ENCODE measurements at regions not wholly inside any gene's neighbourhood (a gene's known extent, or its start where the extent isn't known, plus 50 kb on each side); places are given as distances from the start of the nearest gene placed in this dataset.

- no TSS peak for BruUV-seq (replicated peaks)
- Histone ChIP-seq H3K36me3 (ENCODE audit: control insufficient read depth, insufficient read depth, low read length) (no peaks in the 10 kb centered on the region), H3K4me1 (ENCODE audit: control insufficient read depth, insufficient read depth, low read length) (no peaks in the 10 kb centered on the region), H3K9me3 (ENCODE audit: control insufficient read depth, insufficient read depth, low read depth, low read length) (no peaks in the 10 kb centered on the region), H3K27me3 (ENCODE audit: control insufficient read depth, insufficient read depth, low read length) (no peaks in the 10 kb centered on the region), H3K4me3 (ENCODE audit: low read depth in 2 of 2, low read length in 2 of 2) (no peak overlapping the region), H3K27ac (ENCODE audit: low read length) (no peak overlapping the region)
- ChIA-PET POLR2A (no interaction called here), CTCF (no interaction called here)
- ATAC-seq (no peak), DNase-seq (ENCODE audit: low read depth, low spot score) (no peak)
- intact Hi-C loops (cut with micrococcal nuclease; ENCODE audit: unreplicated experiment), result no loop called here
- TF ChIP-seq, protein P1, sequence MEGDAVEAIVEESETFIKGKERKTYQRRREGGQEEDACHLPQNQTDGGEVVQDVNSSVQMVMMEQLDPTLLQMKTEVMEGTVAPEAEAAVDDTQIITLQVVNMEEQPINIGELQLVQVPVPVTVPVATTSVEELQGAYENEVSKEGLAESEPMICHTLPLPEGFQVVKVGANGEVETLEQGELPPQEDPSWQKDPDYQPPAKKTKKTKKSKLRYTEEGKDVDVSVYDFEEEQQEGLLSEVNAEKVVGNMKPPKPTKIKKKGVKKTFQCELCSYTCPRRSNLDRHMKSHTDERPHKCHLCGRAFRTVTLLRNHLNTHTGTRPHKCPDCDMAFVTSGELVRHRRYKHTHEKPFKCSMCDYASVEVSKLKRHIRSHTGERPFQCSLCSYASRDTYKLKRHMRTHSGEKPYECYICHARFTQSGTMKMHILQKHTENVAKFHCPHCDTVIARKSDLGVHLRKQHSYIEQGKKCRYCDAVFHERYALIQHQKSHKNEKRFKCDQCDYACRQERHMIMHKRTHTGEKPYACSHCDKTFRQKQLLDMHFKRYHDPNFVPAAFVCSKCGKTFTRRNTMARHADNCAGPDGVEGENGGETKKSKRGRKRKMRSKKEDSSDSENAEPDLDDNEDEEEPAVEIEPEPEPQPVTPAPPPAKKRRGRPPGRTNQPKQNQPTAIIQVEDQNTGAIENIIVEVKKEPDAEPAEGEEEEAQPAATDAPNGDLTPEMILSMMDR (IDR thresholded peaks at IDR 0.05), result no peak
- TF ChIP-seq TCF7L2 (IDR thresholded peaks at IDR 0.05; ENCODE audit: low read depth, low read length), result no peak
- no peak for TF ChIP-seq POLR2AphosphoS5 (IDR thresholded peaks at IDR 0.05; ENCODE audit: low read depth, low read length)
- no peak for TF ChIP-seq SIN3A (IDR thresholded peaks at IDR 0.05; ENCODE audit: borderline replicate concordance, insufficient read depth, low read depth, low read length)
- TF ChIP-seq, protein P2, sequence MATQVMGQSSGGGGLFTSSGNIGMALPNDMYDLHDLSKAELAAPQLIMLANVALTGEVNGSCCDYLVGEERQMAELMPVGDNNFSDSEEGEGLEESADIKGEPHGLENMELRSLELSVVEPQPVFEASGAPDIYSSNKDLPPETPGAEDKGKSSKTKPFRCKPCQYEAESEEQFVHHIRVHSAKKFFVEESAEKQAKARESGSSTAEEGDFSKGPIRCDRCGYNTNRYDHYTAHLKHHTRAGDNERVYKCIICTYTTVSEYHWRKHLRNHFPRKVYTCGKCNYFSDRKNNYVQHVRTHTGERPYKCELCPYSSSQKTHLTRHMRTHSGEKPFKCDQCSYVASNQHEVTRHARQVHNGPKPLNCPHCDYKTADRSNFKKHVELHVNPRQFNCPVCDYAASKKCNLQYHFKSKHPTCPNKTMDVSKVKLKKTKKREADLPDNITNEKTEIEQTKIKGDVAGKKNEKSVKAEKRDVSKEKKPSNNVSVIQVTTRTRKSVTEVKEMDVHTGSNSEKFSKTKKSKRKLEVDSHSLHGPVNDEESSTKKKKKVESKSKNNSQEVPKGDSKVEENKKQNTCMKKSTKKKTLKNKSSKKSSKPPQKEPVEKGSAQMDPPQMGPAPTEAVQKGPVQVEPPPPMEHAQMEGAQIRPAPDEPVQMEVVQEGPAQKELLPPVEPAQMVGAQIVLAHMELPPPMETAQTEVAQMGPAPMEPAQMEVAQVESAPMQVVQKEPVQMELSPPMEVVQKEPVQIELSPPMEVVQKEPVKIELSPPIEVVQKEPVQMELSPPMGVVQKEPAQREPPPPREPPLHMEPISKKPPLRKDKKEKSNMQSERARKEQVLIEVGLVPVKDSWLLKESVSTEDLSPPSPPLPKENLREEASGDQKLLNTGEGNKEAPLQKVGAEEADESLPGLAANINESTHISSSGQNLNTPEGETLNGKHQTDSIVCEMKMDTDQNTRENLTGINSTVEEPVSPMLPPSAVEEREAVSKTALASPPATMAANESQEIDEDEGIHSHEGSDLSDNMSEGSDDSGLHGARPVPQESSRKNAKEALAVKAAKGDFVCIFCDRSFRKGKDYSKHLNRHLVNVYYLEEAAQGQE (IDR thresholded peaks at IDR 0.05; ENCODE audit: insufficient read depth in 1 of 2, low read depth in 2 of 2, low read length in 1 of 2), result no peak
- in situ Hi-C loops (cut with HindIII; ENCODE audit: low pct_unique_long_range_greater_than_20kb, low sequenced_read_pairs), result no loop called here
Measured at GRCh38 chr1:43039228-43040055, 80.8 kb upstream of the SLC2A1 start.

DNA sequence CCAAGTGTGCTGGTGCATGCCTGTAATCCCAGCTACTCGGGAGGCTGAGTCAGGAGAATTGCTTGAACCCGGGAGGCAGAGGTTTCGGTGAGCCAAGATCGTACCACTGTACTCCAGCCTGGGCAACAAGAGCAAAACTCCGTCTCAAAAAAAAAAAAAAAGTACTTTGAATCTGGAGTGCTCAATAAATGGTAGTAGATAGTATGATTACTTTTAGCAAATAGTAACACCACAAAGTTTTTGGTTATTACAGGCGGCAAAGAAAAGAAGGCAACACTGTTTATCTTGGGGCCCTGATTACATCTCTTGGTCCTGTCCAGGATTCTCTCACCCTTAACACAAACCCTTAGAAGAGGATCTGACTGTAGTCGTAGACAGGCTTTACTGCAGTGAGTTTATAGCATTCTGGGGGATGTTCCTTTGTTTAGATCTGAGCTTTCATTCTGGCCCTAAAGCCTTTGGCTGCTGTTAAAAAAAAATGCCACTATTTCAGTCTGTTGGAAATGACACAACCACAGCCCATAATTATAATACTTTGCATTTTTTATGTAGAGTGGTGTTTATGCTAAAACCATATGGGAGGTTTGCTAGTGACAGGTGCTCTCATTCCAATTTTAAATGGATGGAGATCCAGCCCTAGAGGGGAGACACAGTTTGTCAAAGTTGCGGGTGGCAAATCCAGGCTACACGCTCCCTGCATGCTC lies 79.7 kb upstream of the SLC2A1 start:
- intact Hi-C loops (cut with micrococcal nuclease; ENCODE audit: unreplicated experiment), result no loop called here
- H3K36me3 ChIP-seq (ENCODE audit: control insufficient read depth, insufficient read depth, low read length), result no peaks in the 10 kb centered on the region
- no TSS peak for BruUV-seq (replicated peaks)
- ChIA-PET POLR2A (no interaction called here), CTCF (no interaction called here)
- H3K9me3 ChIP-seq (ENCODE audit: control insufficient read depth, insufficient read depth, low read depth, low read length), result no peaks in the 10 kb centered on the region
- in situ Hi-C loops (cut with HindIII; ENCODE audit: low pct_unique_long_range_greater_than_20kb, low sequenced_read_pairs), result no loop called here
- H3K27ac ChIP-seq (ENCODE audit: low read length), result no peak overlapping the region
- DNase-seq (ENCODE audit: low read depth, low spot score), result no peak
- H3K4me1 ChIP-seq (ENCODE audit: control insufficient read depth, insufficient read depth, low read length), result no peaks in the 10 kb centered on the region
- H3K27me3 ChIP-seq (ENCODE audit: control insufficient read depth, insufficient read depth, low read length), result no peaks in the 10 kb centered on the region
- no peak for TF ChIP-seq TCF7L2 (IDR thresholded peaks at IDR 0.05; ENCODE audit: low read depth, low read length)
- no peak overlapping the region for H3K4me3 ChIP-seq (ENCODE audit: low read depth in 2 of 2, low read length in 2 of 2)
- ATAC-seq, result no peak

DNA sequence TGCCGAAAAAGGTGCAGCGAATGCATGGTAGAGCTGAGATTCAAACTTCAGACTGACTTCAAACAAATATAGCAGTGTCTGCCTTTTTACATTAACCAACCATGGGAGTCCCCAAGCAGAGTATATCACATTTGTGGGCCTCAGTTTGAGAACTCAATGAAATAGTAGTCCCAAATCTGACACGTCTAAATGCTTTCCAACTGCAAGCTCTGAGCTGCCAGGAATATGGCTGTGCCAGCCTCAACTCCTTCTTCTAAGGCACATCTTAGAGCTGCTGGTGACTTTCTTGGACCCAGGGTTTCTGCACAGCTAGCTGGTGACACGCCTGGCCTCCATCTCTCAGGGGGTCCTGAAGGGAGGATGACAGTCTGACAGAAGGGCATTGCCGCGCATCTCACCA lies 78.8 kb upstream of the SLC2A1 start:
- Histone ChIP-seq H3K36me3 (ENCODE audit: control insufficient read depth, insufficient read depth, low read length) (no peaks in the 10 kb centered on the region), H3K4me3 (ENCODE audit: low read depth in 2 of 2, low read length in 2 of 2) (no peak overlapping the region), H3K4me1 (ENCODE audit: control insufficient read depth, insufficient read depth, low read length) (no peaks in the 10 kb centered on the region), H3K9me3 (ENCODE audit: control insufficient read depth, insufficient read depth, low read depth, low read length) (no peaks in the 10 kb centered on the region), H3K27me3 (ENCODE audit: control insufficient read depth, insufficient read depth, low read length) (no peaks in the 10 kb centered on the region), H3K27ac (ENCODE audit: low read length) (no peak overlapping the region)
- DNase-seq (ENCODE audit: low read depth, low spot score) (no peak), ATAC-seq (no peak)
- TF ChIP-seq, protein P1 (IDR thresholded peaks at IDR 0.05), result no peak
- TF ChIP-seq SIN3A (IDR thresholded peaks at IDR 0.05; ENCODE audit: borderline replicate concordance, insufficient read depth, low read depth, low read length) (no peak), TCF7L2 (IDR thresholded peaks at IDR 0.05; ENCODE audit: low read depth, low read length) (no peak), POLR2AphosphoS5 (IDR thresholded peaks at IDR 0.05; ENCODE audit: low read depth, low read length) (no peak)
- TF ChIP-seq, protein P2 (IDR thresholded peaks at IDR 0.05; ENCODE audit: insufficient read depth in 1 of 2, low read depth in 2 of 2, low read length in 1 of 2), result no peak
- in situ Hi-C loops (cut with HindIII; ENCODE audit: low pct_unique_long_range_greater_than_20kb, low sequenced_read_pairs), result no loop called here
- CTCF ChIA-PET, result interaction anchor here (0.6 kb wide), 1 partner anchor 55 kb away, joined by 6 read pairs; no protein-coding TSS in a partner anchor
- POLR2A ChIA-PET, result no interaction called here
- BruUV-seq (replicated peaks), result no TSS peak
- intact Hi-C loops (cut with micrococcal nuclease; ENCODE audit: unreplicated experiment), result no loop called here

Measured in Panc1 (cell line).